ENCODE measurements at regions not wholly inside any gene's neighbourhood (a gene's known extent, or its start where the extent isn't known, plus 50 kb on each side); places are given as distances from the start of the nearest gene placed in this dataset.

DNA sequence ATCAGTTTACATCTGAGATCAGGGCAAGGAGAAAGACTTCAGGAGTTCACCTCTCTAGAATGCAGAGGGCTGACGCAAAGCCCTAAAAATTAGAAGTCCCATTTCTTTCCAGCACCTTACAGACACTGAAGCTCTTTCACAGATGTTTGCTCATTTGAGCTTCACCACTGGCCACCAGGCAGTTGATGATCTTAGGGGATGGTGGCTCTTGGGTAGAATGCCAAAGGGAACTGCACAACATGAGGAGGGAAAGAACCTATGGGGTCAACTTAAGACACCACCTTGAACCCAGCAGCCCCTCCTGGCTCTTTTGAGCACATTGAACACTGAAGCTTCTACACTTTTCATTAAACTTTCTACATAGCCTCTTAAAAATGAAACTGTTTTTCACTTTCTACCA lies 390.3 kb upstream of the CELF2 start:
- Histone ChIP-seq H3K9me3 (no peaks in the 10 kb centered on the region), H3K36me3 (no peaks in the 10 kb centered on the region), H3K27me3 (no peaks in the 10 kb centered on the region), H3K27ac (peak overlapping the region in 1 of 2 donors; percentile 45), H3K4me3 (no peak overlapping the region), H3K4me1 (peaks cover 0 to 42% of the 10 kb centered on the region in 2 donors)
- DNase-seq (ENCODE audit: low spot score): no peak
- TF ChIP-seq, protein P1, sequence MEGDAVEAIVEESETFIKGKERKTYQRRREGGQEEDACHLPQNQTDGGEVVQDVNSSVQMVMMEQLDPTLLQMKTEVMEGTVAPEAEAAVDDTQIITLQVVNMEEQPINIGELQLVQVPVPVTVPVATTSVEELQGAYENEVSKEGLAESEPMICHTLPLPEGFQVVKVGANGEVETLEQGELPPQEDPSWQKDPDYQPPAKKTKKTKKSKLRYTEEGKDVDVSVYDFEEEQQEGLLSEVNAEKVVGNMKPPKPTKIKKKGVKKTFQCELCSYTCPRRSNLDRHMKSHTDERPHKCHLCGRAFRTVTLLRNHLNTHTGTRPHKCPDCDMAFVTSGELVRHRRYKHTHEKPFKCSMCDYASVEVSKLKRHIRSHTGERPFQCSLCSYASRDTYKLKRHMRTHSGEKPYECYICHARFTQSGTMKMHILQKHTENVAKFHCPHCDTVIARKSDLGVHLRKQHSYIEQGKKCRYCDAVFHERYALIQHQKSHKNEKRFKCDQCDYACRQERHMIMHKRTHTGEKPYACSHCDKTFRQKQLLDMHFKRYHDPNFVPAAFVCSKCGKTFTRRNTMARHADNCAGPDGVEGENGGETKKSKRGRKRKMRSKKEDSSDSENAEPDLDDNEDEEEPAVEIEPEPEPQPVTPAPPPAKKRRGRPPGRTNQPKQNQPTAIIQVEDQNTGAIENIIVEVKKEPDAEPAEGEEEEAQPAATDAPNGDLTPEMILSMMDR (IDR thresholded peaks at IDR 0.05): no peak

GRCh38 chr10:10629512-10629911 lies 388.2 kb upstream of the CELF2 start:
- Histone ChIP-seq H3K36me3 (no peaks in the 10 kb centered on the region), H3K27ac (no peak overlapping the region), H3K9me3 (peaks cover 0 to 7% of the 10 kb centered on the region in 2 donors), H3K4me3 (no peak overlapping the region), H3K27me3 (no peaks in the 10 kb centered on the region), H3K4me1 (peaks cover 0 to 22% of the 10 kb centered on the region in 2 donors)
- TF ChIP-seq, protein P1 (IDR thresholded peaks at IDR 0.05): no peak
- DNase-seq (ENCODE audit: low spot score): no peak

DNA sequence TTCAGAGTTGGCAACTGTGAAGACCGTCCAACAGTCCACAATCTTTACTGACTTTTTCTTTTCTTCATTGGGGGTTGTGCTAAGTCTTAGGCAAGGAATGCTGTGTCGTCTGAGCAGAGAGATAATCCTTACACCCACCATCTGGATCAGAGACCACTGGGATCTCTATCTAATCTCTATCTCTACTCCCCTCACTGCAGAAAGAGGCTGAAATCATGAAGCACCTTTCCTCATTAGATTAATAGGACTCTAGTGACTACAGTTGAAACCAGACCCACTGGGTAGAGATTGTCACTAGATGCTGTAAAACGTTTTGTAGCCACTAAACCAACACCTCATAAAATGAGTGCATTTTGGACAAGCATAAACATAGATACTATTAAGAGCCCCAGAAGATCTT lies 387.4 kb upstream of the CELF2 start:
- H3K4me3 ChIP-seq: no peak overlapping the region
- no peak for DNase-seq (ENCODE audit: low spot score)
- peaks cover 0 to 7% of the 10 kb centered on the region in 2 donors for H3K9me3 ChIP-seq
- H3K36me3 ChIP-seq: no peaks in the 10 kb centered on the region
- no peaks in the 10 kb centered on the region for H3K27me3 ChIP-seq
- H3K4me1 ChIP-seq: peaks cover 0 to 18% of the 10 kb centered on the region in 2 donors
- TF ChIP-seq, protein P1 (IDR thresholded peaks at IDR 0.05): no peak
- H3K27ac ChIP-seq: no peak overlapping the region

- peaks cover 0 to 7% of the 10 kb centered on the region in 2 donors for H3K9me3 ChIP-seq
- H3K4me1 ChIP-seq: peaks cover 0 to 14% of the 10 kb centered on the region in 2 donors
- TF ChIP-seq, protein P1 (IDR thresholded peaks at IDR 0.05): no peak
- H3K4me3 ChIP-seq: no peak overlapping the region
- no peak for DNase-seq (ENCODE audit: low spot score)
- no peaks in the 10 kb centered on the region for H3K36me3 ChIP-seq
- H3K27ac ChIP-seq: no peak overlapping the region
- no peaks in the 10 kb centered on the region for H3K27me3 ChIP-seq
These were observed 386.9 kb upstream of the CELF2 start for GRCh38 chr10:10630782-10631181.

- TF ChIP-seq, protein P1 (IDR thresholded peaks at IDR 0.05): no peak
- H3K27me3 ChIP-seq: no peaks in the 10 kb centered on the region
- H3K36me3 ChIP-seq: no peaks in the 10 kb centered on the region
- DNase-seq (ENCODE audit: low spot score): no peak
- peak overlapping the region; percentile 71 to 83 for H3K27ac ChIP-seq
- H3K4me3 ChIP-seq: no peak overlapping the region
- no peaks in the 10 kb centered on the region for H3K9me3 ChIP-seq
- H3K4me1 ChIP-seq: peaks cover 0 to 33% of the 10 kb centered on the region in 2 donors
These were observed 375.5 kb upstream of the CELF2 start for GRCh38 chr10:10642189-10642588.

- TF ChIP-seq, protein P1 (IDR thresholded peaks at IDR 0.05): no peak
- Histone ChIP-seq H3K27me3 (no peaks in the 10 kb centered on the region), H3K4me3 (no peak overlapping the region), H3K36me3 (no peaks in the 10 kb centered on the region), H3K4me1 (peaks cover 0 to 33% of the 10 kb centered on the region in 2 donors), H3K9me3 (no peaks in the 10 kb centered on the region), H3K27ac (peak overlapping the region; percentile 71 to 83)
- DNase-seq (ENCODE audit: low spot score): peak; percentile 86
These were observed 374.9 kb upstream of the CELF2 start for GRCh38 chr10:10642751-10643150.

Data from right atrium auricular region (tissue), 2 donors.